GM12878 (cell line): ENCODE measurements at regions not wholly inside any gene's neighbourhood (a gene's known extent, or its start where the extent isn't known, plus 50 kb on each side); places are given as distances from the start of the nearest gene placed in this dataset.

Source experiments
- ATAC-seq: fragments of 200-7000 bp; cut with Tn5 transposase; 3 replicates; pipeline ENCODE4 v1.9.1; 2020; ENCODE audit warnings: mild to moderate bottlenecking, moderate library complexity
- BruUV-seq: library from RNA; stranded (reverse); fragments of 400-500 nt; replicated peaks from 2 replicates; lab custom pipeline; 2021; lab: Mats Ljungman, UMichigan
- CTCF ChIA-PET: fragments of 300-600 bp; sonication (Branson Sonifier 250); formaldehyde crosslinking; extraction: SDS; loops from one replicate; lab custom pipeline; 2021; ENCODE audit warnings: inconsistent platforms; lab: Yijun Ruan, JAX
- POLR2A ChIA-PET: fragments of 350-600 bp; formaldehyde crosslinking; extraction: SDS; loops from one replicate; lab custom pipeline; 2021; ENCODE audit warnings: inconsistent platforms; lab: Charles Lee
- RAD21 ChIA-PET: fragments of 300-600 bp; sonication (Branson Sonifier 250); formaldehyde crosslinking; loops from one replicate; lab custom pipeline; 2023; ENCODE audit warnings: antibody characterized with exemption; ENCODE audit not compliant: unreplicated experiment; lab: Charles Lee
- SMC1A ChIA-PET: fragments of 300-600 bp; sonication (Branson Sonifier 250); formaldehyde crosslinking; loops from one replicate; lab custom pipeline; 2023; ENCODE audit not compliant: unreplicated experiment, uncharacterized antibody; lab: Charles Lee
- DNase-seq: peaks from one replicate; pipeline ENCODE4 v3.0.0-alpha.2; 2011; ENCODE audit warnings: low read depth, low spot score
- FAIRE-seq: peaks from 3 replicates; lab custom pipeline; 2011; peaks lifted over from hg19 to GRCh38; lab: Jason Lieb, UNC
- H2AFZ ChIP-seq: 2 replicates; pipeline ENCODE4 v1.6.0; 2011; ENCODE audit warnings: low read depth, low read length, control low read depth; ENCODE audit not compliant: control insufficient read depth
- H3K27ac ChIP-seq: 2 replicates; pipeline ENCODE4 v1.5.1; 2011; ENCODE audit warnings: control low read depth; ENCODE audit not compliant: control insufficient read depth, insufficient read depth
- H3K27me3 ChIP-seq, 2 experiments: replicated peaks in 1 of 2; 2 replicates each; pipeline versions ENCODE4 v1.6.0 to v1.6.1; 2011; ENCODE audit warnings: low read length in 1 of 2; ENCODE audit not compliant: control insufficient read depth in 2 of 2, insufficient read depth in 2 of 2
- H3K36me3 ChIP-seq, 2 experiments: 2 replicates each; pipeline ENCODE4 v1.5.1; 2011; ENCODE audit warnings: low read length in 1 of 2; ENCODE audit not compliant: control insufficient read depth in 2 of 2, insufficient read depth in 2 of 2
- H3K4me1 ChIP-seq: 2 replicates; pipeline ENCODE4 v1.6.1; 2011; ENCODE audit warnings: mild to moderate bottlenecking, low read length, moderate library complexity, mixed read lengths; ENCODE audit not compliant: control insufficient read depth, insufficient read depth
- H3K4me2 ChIP-seq: 2 replicates; pipeline ENCODE4 v1.6.0; 2011; ENCODE audit warnings: control low read depth; ENCODE audit not compliant: control insufficient read depth, insufficient read depth
- H3K4me3 ChIP-seq: fragments of 200-600 bp; sonication (generic); 2 replicates; pipeline ENCODE4 v1.5.1; 2016
- H3K79me2 ChIP-seq: 2 replicates; pipeline ENCODE4 v1.6.0; 2011; ENCODE audit warnings: low read length; ENCODE audit not compliant: control insufficient read depth, insufficient read depth
- H3K9ac ChIP-seq: 2 replicates; pipeline ENCODE4 v1.8.0; 2011; ENCODE audit warnings: low read length, control low read depth, mixed read lengths; ENCODE audit not compliant: control insufficient read depth, insufficient read depth
- H3K9me3 ChIP-seq: replicated peaks from 3 replicates; pipeline ENCODE4 v1.5.1; 2011; ENCODE audit warnings: mild to moderate bottlenecking, low read length; ENCODE audit not compliant: control insufficient read depth, insufficient read depth
- H4K20me1 ChIP-seq: 2 replicates; pipeline ENCODE4 v1.6.0; 2011; ENCODE audit not compliant: control insufficient read depth, insufficient read depth
- CEBPB ChIP-seq, 2 experiments: fragments of 150-350 bp in 1 of 2; IDR thresholded peaks; 2 replicates each; pipeline ENCODE4 v1.6.1; 2012 to 2014; ENCODE audit warnings: low read depth in 2 of 2, low read length in 2 of 2, borderline replicate concordance in 1 of 2, inconsistent platforms in 1 of 2
- CREB1 ChIP-seq: IDR thresholded peaks from 2 replicates; pipeline ENCODE4 v1.6.1; 2012; ENCODE audit warnings: low read depth, mild to moderate bottlenecking, inconsistent platforms
- E2F8 ChIP-seq: fragments of 450-650 bp; IDR thresholded peaks from 2 replicates; pipeline ENCODE4 v1.6.1; 2018; ENCODE audit warnings: mild to moderate bottlenecking, low read depth, moderate library complexity; ENCODE audit not compliant: partially characterized antibody
- HCFC1 ChIP-seq: fragments of 150-350 bp; IDR thresholded peaks from 2 replicates; pipeline ENCODE4 v1.6.1; 2014; ENCODE audit warnings: low read length
- SIX5 ChIP-seq: IDR thresholded peaks from 2 replicates; pipeline ENCODE4 v1.6.1; 2011; ENCODE audit warnings: mild to moderate bottlenecking, low read depth, low read length, moderate library complexity; ENCODE audit not compliant: severe bottlenecking
- STAT1 ChIP-seq: fragments of 450-650 bp; conservative IDR thresholded peaks from 2 replicates; pipeline ENCODE4 v1.6.1; 2014; ENCODE audit warnings: antibody characterized with exemption, mild to moderate bottlenecking
- ZBED1 ChIP-seq: IDR thresholded peaks from 2 replicates; pipeline ENCODE4 v1.6.1; 2016; ENCODE audit warnings: borderline replicate concordance
- WGBS: methylation state at CpG from one replicate; pipeline ENCODE4 v1.1.6; 2016; ENCODE audit warnings: low lambda C conversion rate; ENCODE audit not compliant: insufficient replicate concordance, insufficient coverage; ENCODE audit errors: missing lambda C conversion rate; 5-methylcytosine and 5-hydroxymethylcytosine counted together
- in situ Hi-C: fragments of 300-500 bp; cut with MboI; formaldehyde crosslinking; loops from 9 replicates; pipeline ENCODE4 v1.14.3; 2018; ENCODE audit warnings: mixed read lengths
- intact Hi-C: fragments of 100-400 bp; cut with micrococcal nuclease; formaldehyde crosslinking; loops from one replicate; pipeline ENCODE4 v1.14.2; 2022; ENCODE audit not compliant: unreplicated experiment
- TF ChIP-seq, protein P1 (sequence below): IDR thresholded peaks from 2 replicates; pipeline ENCODE4 v1.6.1; 2011; ENCODE audit warnings: borderline replicate concordance, low read depth, mild to moderate bottlenecking, moderate library complexity, mixed read lengths, low read length; ENCODE audit not compliant: insufficient read depth; ENCODE audit errors: extremely low read length

GRCh38 chr20:40741507-40742106, 52.6 kb upstream of the MAFB start (continued):
- TF ChIP-seq ZBED1: no peak
- no peak for TF ChIP-seq CREB1

GRCh38 chr20:40743141-40743775, 54.2 kb upstream of the MAFB start:
- H3K9me3 ChIP-seq: no peaks in the 10 kb centered on the region
- no TSS peak for BruUV-seq
- FAIRE-seq: no peak
- peaks cover 3 to 6% of the 10 kb centered on the region in 2 experiments; a peak in 2 of 4 replicates for H3K27me3 ChIP-seq
- H3K4me3 ChIP-seq: no peak overlapping the region
- no peaks in the 10 kb centered on the region for H3K36me3 ChIP-seq
- H3K79me2 ChIP-seq: no peaks in the 10 kb centered on the region
- intact Hi-C loops (no loop called here), in situ Hi-C loops (loop anchor here (25.0 kb wide), 1 partner anchor 344 kb away; no protein-coding TSS in a partner anchor)
- H4K20me1 ChIP-seq: no peaks in the 10 kb centered on the region
- H2AFZ ChIP-seq: no peak overlapping the region
- TF ChIP-seq SIX5: no peak
- TF ChIP-seq, protein P1, sequence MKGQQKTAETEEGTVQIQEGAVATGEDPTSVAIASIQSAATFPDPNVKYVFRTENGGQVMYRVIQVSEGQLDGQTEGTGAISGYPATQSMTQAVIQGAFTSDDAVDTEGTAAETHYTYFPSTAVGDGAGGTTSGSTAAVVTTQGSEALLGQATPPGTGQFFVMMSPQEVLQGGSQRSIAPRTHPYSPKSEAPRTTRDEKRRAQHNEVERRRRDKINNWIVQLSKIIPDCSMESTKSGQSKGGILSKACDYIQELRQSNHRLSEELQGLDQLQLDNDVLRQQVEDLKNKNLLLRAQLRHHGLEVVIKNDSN: no peak
- TF ChIP-seq CEBPB (IDR thresholded peaks at IDR 0.05; ENCODE audit: borderline replicate concordance in 1 of 2, low read depth in 2 of 2, low read length in 2 of 2): no peak
- TF ChIP-seq HCFC1: no peak
- no peak for TF ChIP-seq E2F8
- TF ChIP-seq STAT1: no peak
- 4% methylated on average over 8 of the region's 8 CpGs for WGBS
- ChIA-PET CTCF (interaction anchor here (0.5 to 3.5 kb wide), 3 partner anchors 26 to 220 kb away, joined by 3 to 17 read pairs (median 4); no protein-coding TSS in a partner anchor), POLR2A (no interaction called here), SMC1A (interaction anchor here (0.7 to 1.0 kb wide), 2 partner anchors 20 to 220 kb away, joined by 3 read pairs; no protein-coding TSS in a partner anchor), RAD21 (interaction anchor here (0.8 to 1.1 kb wide), 2 partner anchors 202 to 219 kb away, joined by 3 read pairs; no protein-coding TSS in a partner anchor)
- ATAC-seq: no peak
- H3K9ac ChIP-seq: no peak overlapping the region
- no peaks in the 10 kb centered on the region for H3K4me1 ChIP-seq
- H3K27ac ChIP-seq: no peak overlapping the region
- no peak overlapping the region for H3K4me2 ChIP-seq
- DNase-seq: no peak
